ENCODE measurements at regions not wholly inside any gene's neighbourhood (a gene's known extent, or its start where the extent isn't known, plus 50 kb on each side); places are given as distances from the start of the nearest gene placed in this dataset.

GRCh38 chr10:10273661-10274060, 744.0 kb upstream of the CELF2 start:
- TF ChIP-seq BCL3 (IDR thresholded peaks at IDR 0.05; ENCODE audit: borderline replicate concordance, insufficient read depth, low read depth, low read length, poor library complexity, severe bottlenecking) = no peak
- no peak for TF ChIP-seq EZH2 (IDR thresholded peaks at IDR 0.05; ENCODE audit: borderline replicate concordance, control insufficient read depth, low read depth, low read length)
- TF ChIP-seq, protein P1, sequence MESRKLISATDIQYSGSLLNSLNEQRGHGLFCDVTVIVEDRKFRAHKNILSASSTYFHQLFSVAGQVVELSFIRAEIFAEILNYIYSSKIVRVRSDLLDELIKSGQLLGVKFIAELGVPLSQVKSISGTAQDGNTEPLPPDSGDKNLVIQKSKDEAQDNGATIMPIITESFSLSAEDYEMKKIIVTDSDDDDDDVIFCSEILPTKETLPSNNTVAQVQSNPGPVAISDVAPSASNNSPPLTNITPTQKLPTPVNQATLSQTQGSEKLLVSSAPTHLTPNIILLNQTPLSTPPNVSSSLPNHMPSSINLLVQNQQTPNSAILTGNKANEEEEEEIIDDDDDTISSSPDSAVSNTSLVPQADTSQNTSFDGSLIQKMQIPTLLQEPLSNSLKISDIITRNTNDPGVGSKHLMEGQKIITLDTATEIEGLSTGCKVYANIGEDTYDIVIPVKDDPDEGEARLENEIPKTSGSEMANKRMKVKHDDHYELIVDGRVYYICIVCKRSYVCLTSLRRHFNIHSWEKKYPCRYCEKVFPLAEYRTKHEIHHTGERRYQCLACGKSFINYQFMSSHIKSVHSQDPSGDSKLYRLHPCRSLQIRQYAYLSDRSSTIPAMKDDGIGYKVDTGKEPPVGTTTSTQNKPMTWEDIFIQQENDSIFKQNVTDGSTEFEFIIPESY (IDR thresholded peaks at IDR 0.05) = no peak
- no peak for TF ChIP-seq PRDM15 (CRISPR knock-in tag; IDR thresholded peaks at IDR 0.05)
- no peak for TF ChIP-seq BMI1 (IDR thresholded peaks at IDR 0.05; ENCODE audit: borderline replicate concordance)
- TF ChIP-seq RCOR1 (conservative IDR thresholded peaks at IDR 0.05; ENCODE audit: low read depth, low read length) = no peak
- TF ChIP-seq CTCF (IDR thresholded peaks at IDR 0.05 in 2 of 3, conservative IDR thresholded peaks at IDR 0.05 in 1 of 3; ENCODE audit: control insufficient read depth in 2 of 3, extremely low read depth in 1 of 3, insufficient read depth in 1 of 3, low read depth in 3 of 3, low read length in 3 of 3) = no peak
- TF ChIP-seq, protein P2, sequence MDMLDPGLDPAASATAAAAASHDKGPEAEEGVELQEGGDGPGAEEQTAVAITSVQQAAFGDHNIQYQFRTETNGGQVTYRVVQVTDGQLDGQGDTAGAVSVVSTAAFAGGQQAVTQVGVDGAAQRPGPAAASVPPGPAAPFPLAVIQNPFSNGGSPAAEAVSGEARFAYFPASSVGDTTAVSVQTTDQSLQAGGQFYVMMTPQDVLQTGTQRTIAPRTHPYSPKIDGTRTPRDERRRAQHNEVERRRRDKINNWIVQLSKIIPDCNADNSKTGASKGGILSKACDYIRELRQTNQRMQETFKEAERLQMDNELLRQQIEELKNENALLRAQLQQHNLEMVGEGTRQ (IDR thresholded peaks at IDR 0.05; ENCODE audit: borderline replicate concordance, low read depth, low read length) = no peak
- TF ChIP-seq SUPT20H (IDR thresholded peaks at IDR 0.05; ENCODE audit: borderline replicate concordance, control insufficient read depth, low read depth, low read length) = no peak
- no peak for TF ChIP-seq TCF3 (IDR thresholded peaks at IDR 0.05; ENCODE audit: borderline replicate concordance, insufficient read depth, low read depth, low read length)
- TF ChIP-seq TAF1 (IDR thresholded peaks at IDR 0.05; ENCODE audit: borderline replicate concordance, low read depth, low read length) = no peak
- TF ChIP-seq RB1 (IDR thresholded peaks at IDR 0.05; ENCODE audit: borderline replicate concordance) = no peak
- no peak for TF ChIP-seq ATF7 (IDR thresholded peaks at IDR 0.05; ENCODE audit: low read depth)
